GM12892 (cell line): ENCODE measurements at regions not wholly inside any gene's neighbourhood (a gene's known extent, or its start where the extent isn't known, plus 50 kb on each side); places are given as distances from the start of the nearest gene placed in this dataset.

ENCODE experiments used
- POLR2A ChIP-seq: IDR thresholded peaks from 2 replicates; pipeline ENCODE4 v1.6.1; 2011; ENCODE audit warnings: low read depth, low read length, control low read depth
- POLR2AphosphoS5 ChIP-seq: IDR thresholded peaks from 2 replicates; pipeline ENCODE4 v1.6.1; 2011; ENCODE audit warnings: low read depth, low read length, control low read depth
- TAF1 ChIP-seq: IDR thresholded peaks from 2 replicates; pipeline ENCODE4 v1.6.1; 2011; ENCODE audit warnings: low read depth, mild to moderate bottlenecking, control low read depth, low read length, borderline replicate concordance

GRCh38 chr2:153105829-153106578, 372.6 kb downstream of the RPRM start:
- no peak for TF ChIP-seq POLR2AphosphoS5
- no peak for TF ChIP-seq POLR2A
- TF ChIP-seq TAF1 = no peak
